Superior temporal gyrus (tissue), 1 donor: ENCODE measurements at regions not wholly inside any gene's neighbourhood (a gene's known extent, or its start where the extent isn't known, plus 50 kb on each side); places are given as distances from the start of the nearest gene placed in this dataset.

ENCODE experiments used
- DNase-seq: peaks from one replicate; pipeline ENCODE4 v3.0.0-alpha.2; 2016; ENCODE audit errors: extremely low spot score

- DNase-seq, result no peak
Observed at GRCh38 chr2:150548527-150548926, 61.1 kb upstream of the RND3 start.

DNA sequence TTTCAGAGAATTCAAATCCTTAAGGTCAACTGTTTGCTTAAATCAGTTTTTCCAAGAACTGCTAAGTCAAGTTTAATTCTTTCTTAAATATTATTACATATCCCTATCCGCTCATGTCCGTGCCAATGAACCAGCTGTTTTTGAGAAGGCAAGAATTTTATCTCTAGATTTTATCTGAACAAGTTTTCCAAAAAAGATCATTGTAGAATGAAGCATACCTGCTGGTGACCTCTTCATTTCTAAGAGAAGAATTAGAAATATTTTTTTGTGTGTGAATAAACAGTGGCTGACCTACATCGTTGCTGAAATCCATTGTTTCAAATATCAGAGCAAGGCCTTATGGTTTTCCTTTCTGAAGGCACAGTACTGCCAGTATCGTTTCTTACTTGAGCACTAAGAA lies 58.4 kb upstream of the RND3 start:
- DNase-seq, result no peak

- DNase-seq, result no peak
Observed at GRCh38 chr2:150544731-150545130, 57.3 kb upstream of the RND3 start.

DNA sequence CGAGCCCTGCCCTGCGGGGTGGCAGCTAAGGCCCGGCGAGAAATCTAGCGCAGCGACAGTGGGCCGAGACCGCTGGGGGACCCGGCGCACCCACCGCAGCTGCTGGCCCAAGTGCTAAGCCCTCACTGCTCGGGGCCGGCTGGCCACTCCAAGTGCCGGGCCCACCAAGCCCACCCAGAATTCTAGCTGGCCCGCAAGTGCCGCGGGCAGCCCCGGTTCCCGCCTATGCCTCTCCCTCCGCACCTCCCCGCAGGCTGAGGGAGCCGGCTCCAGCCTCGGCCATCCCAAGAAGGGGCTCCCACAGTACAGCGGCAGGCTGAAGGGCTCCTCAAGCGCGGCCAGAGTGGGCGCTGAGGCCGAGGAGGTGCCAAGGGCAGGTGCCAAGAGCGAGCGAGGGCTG lies 55.2 kb upstream of the RND3 start:
- no peak for DNase-seq

- DNase-seq, result no peak
Observed at GRCh38 chr2:150542172-150542571, 54.7 kb upstream of the RND3 start.

GRCh38 chr2:150538651-150539201 lies 51.3 kb upstream of the RND3 start:
- no peak for DNase-seq
